ENCODE measurements at regions not wholly inside any gene's neighbourhood (a gene's known extent, or its start where the extent isn't known, plus 50 kb on each side); places are given as distances from the start of the nearest gene placed in this dataset.
"Not testable (repeated sequence)": the region's sequence is repeated elsewhere in the genome, so short reads cannot be mapped to it uniquely, and the experiment has no call there.

DNA sequence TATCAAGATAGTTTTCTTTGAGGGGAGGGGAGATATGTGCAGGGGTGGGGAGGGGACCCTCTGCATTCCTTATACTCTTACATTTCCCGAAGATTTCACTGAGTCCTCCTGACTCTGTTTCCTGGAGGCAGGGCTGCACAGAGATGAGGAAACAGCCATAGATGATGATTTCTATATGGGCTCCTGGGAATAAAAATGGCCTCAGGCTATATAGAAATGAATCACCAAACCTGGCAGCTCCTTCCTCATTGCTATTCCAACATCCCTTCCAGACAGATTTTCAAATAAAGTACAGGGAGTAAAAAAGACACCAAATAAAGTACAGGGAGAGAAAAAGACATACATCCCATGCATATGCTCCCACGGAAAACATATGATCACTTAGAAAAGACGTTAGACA is 474.8 kb upstream of the RAB6C start:
- DNase-seq (ENCODE audit: low spot score), result no peak

DNA sequence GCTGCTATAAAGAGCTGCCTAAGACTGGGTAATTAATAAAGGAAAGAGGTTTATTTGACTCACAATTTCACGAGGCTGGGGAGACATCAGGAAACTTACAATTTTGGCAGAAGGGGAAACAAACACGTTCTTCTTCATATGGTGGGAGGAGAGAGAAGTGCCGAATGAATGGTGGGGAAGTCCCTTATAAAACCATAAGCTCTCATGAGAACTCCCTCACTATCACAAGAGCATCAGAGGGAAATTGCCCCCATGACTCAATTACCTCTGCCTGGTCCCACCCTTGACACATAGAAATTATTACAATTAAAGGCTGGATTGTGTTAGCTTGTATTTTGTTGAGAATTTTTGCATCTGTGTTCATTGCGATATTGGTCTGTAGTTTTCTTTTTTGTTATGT is 460.5 kb upstream of the RAB6C start:
- DNase-seq (ENCODE audit: low spot score), result no peak

GRCh38 chr2:129532158-129532557 is 447.3 kb upstream of the RAB6C start:
- not testable (repeated sequence) for DNase-seq (ENCODE audit: low spot score)

DNA sequence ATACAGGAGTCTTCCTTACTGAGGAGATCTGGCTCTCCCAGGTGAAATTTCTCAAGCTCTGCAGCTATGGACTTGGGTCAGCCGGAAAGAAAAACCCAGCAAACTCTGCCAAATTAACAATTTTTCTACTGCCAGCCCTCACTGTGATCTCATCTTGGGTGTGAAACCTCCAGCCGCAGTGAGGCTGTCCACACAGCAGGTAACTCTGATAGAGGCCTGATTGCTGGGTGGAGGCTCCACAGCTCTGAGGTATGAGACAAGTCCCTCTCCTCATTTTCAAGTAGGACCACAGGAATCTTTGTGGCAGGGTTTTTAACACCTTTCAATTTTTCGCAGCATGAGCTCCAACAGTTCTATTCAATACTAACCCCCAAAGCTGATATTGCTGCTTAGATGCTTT is 430.6 kb upstream of the RAB6C start:
- no peak for DNase-seq (ENCODE audit: low spot score)

- DNase-seq (ENCODE audit: low spot score), result no peak
Observed at GRCh38 chr2:129550536-129550935, 428.9 kb upstream of the RAB6C start.

- no peak for DNase-seq (ENCODE audit: low spot score)
Observed at GRCh38 chr2:129554373-129554772, 425.1 kb upstream of the RAB6C start.

DNA sequence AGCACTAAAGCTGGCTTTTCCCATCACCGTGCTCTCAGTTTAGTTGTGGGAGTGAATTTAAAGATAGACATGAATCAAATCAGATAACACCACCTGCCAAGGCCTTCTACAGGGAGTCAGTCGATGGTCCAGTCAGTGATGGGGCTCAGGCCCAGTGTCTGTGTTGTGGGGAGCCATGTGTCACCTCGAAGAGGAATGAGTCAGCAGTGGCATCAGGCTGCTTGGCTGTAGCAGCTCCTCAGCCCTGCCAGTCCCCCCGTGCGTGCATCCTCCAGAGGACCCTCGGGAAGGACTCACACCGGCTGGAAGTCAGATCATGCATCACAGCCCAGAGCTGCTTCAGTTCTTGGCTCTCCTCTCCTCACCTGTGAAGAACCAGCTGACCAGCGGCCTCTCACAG is 420.4 kb upstream of the RAB6C start:
- no peak for DNase-seq (ENCODE audit: low spot score)

- DNase-seq (ENCODE audit: low spot score), result peak; percentile 43
Observed at GRCh38 chr2:129565551-129566109, 413.8 kb upstream of the RAB6C start.

DNA sequence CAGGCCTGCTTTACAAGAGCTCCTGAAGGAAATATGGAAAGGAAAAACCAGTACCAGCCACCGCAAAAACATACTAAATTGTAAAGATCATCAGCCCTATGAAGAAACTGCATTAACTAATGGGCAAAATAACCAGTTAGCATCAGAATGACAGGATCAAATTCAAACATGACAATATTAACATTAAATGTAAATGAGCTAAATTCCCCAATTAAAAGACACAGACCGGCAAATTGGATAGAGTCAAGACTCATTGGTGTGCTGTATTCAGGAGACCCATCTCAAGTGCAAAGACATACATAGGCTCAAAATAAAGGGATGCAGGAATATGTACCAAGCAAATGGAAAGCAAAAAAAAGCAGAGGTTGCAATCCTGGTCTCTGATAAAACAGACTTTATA is 408.7 kb upstream of the RAB6C start:
- not testable (repeated sequence) for DNase-seq (ENCODE audit: low spot score)

DNA sequence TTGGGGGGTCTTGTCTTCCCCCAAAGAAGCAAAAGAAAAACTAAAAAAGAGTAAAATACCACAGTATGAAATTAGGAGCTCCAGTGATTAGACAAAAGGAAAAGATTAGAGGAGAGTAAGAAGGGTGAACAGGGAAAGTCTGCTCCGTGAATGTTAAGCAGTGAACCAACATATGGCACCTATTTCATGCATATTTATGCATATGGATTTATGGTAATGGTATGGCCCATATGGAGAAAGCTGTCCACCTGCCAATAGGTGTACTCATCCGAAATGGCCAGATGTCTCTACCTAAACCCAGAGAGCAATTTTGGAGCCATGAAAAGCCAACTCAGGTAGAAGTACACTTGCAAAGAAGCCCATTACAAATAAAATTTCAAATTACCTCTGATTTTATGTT is 404.0 kb upstream of the RAB6C start:
- no peak for DNase-seq (ENCODE audit: low spot score)

DNA sequence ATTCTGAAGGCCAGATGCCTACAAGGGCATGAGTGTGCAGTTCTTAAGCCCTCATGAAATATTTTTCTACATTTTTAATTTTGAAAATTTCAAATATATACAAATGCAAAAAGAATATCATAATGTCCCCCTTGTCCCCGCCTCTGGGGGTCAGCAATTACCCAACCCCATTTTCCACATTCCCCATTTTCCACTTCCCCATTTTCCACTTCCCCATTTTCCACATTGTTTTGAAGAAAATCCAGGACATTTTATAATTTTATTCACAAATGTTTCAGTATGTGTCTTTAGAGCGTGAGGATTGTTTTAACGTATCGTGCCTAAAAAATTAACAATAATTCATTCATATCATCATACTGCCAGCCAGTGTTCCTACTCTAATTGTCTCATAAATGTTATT is 403.6 kb upstream of the RAB6C start:
- DNase-seq (ENCODE audit: low spot score), result no peak

GRCh38 chr2:129580001-129580400 is 399.5 kb upstream of the RAB6C start:
- DNase-seq (ENCODE audit: low spot score), result no peak

- DNase-seq (ENCODE audit: low spot score), result no peak
Observed at GRCh38 chr2:129585760-129586159, 393.7 kb upstream of the RAB6C start.

GRCh38 chr2:129587426-129588064 is 391.9 kb upstream of the RAB6C start:
- DNase-seq (ENCODE audit: low spot score), result no peak

GRCh38 chr2:129604560-129604959 is 374.9 kb upstream of the RAB6C start:
- peak; percentile 12 for DNase-seq (ENCODE audit: low spot score)

DNA sequence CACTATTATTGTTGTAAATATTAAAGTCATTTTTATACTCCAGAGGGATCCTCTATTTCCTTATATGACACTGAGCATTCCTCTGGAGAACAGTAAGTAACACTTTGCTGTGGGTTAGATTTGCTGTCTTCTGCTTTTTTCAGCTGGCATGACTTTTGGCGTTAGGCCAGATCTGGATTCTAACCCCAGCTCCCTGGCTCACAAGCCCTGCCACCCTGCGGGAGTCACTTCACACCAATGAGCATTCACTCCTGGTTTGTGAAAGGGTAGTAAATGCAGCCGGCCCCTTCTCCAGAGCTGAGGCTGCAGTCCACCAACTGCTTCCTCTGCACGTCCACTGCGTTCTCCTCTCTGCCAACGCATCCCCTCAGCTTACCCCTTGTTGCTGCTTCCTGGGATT is 373.8 kb upstream of the RAB6C start:
- peak; percentile 55 for DNase-seq (ENCODE audit: low spot score)

GRCh38 chr2:129606496-129607270 is 372.8 kb upstream of the RAB6C start:
- peak; percentile 12 for DNase-seq (ENCODE audit: low spot score)

- DNase-seq (ENCODE audit: low spot score), result no peak
Observed at GRCh38 chr2:129609224-129609623, 370.2 kb upstream of the RAB6C start.

DNA sequence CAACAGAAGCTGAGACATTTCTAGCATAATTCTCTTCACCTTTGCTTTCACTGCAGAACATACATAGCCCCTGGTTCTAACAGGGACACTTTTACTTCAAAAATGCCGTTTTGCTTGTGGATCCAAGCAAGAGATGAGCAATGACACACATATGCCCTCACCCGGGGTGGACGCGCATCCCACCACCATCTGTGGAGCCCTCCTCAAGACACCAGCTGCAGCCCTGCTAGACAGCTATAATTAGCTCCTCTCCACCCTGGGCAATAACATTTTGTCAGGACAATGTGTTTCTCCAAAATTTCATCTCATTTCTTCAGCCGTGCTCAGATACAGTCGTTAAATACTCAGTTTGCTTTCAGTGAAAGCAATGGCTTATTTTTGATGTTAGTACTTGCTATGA is 368.7 kb upstream of the RAB6C start:
- DNase-seq (ENCODE audit: low spot score), result no peak

DNA sequence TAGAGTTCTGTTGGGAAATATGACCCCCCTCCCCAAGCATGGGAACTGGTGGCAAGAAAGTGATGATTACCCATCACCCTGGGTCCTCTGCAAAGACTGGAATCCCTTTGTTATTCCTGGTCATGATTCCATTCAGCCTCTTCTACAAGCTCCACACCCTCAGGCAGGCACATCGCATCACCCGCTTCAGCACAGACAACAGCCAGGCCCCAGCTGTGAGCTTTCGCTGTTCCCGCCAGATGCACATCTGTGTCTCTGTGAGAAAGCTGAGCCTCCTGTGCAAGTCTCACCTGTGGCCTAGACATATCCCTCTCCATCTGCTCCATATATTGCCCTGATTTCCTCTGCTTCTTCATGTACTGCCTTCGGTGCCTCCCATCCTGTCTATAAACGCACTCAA is 368.0 kb upstream of the RAB6C start:
- no peak for DNase-seq (ENCODE audit: low spot score)

- no peak for DNase-seq (ENCODE audit: low spot score)
Observed at GRCh38 chr2:129619471-129619870, 360.0 kb upstream of the RAB6C start.

GRCh38 chr2:129620411-129620810 is 359.1 kb upstream of the RAB6C start:
- no peak for DNase-seq (ENCODE audit: low spot score)

- no peak for DNase-seq (ENCODE audit: low spot score)
Observed at GRCh38 chr2:129623783-129624182, 355.7 kb upstream of the RAB6C start.

DNA sequence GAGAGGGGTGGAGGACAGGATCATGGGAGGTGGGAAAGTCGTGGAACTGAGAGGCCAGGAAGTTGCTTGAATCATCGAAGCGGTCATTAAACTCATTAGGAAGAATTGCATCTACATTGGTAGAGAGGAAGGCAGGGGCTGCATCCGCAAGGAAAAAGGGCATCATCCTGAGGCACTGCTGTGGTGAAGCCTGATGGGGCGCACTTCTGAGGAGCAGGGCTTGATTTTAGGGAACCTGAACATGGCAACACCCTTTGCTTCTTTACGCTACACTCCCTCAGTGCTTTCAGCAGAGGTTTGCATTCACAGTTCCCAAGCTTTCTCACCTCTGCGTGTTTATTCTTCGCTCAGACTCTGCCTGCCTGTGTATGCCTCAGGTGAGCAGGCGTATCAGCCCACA is 352.0 kb upstream of the RAB6C start:
- DNase-seq (ENCODE audit: low spot score), result no peak
